NCI-H2196 (cell line): ENCODE measurements at regions not wholly inside any gene's neighbourhood (a gene's known extent, or its start where the extent isn't known, plus 50 kb on each side); places are given as distances from the start of the nearest gene placed in this dataset.

Experiments used
- DNase-seq: peaks from one replicate; lab custom pipeline; 2025; ENCODE audit not compliant: unreplicated experiment; lab: John Stamatoyannopoulos, UW

DNA sequence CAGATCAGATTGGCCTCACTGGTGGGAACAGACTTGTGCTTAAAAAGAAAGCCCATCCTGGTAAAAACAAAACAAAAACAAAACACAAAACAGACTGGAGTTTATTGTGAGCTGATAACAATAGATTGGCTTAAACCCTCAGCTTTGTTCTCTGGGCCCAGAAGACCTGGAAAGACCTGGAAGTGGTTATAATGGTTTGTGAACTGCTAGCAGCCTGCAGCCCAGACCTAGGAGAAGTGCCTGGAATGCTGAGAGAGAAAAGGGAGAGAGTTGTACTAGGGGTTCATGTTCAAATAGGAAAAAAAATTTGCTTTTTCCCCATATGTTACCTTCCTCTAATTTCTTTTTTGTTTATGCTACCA lies 396.6 kb downstream of the DMAC1 start:
- no peak for DNase-seq

- no peak for DNase-seq
Observed at GRCh38 chr9:7402334-7403027, 397.1 kb downstream of the DMAC1 start.

DNA sequence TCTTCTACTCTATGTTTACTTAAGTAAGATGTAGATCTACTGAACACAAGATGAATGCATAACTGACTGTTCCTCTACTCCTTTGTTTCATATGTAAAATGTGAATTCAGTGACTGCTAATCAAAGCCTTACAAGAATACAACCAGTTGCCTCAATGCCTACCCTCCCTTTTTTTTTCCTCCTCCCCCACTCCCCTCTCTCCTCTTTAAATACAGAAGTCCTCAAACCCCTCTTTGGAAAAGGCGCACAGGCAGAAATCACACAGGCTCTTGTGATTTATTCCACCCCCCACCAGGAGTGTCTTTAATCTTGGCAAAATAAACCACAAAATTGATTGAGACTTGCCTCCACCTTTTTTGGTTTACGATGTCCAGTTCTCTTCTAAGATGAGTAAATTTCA lies 398.5 kb downstream of the DMAC1 start:
- DNase-seq, result no peak

- no peak for DNase-seq
Observed at GRCh38 chr9:7394002-7394774, 405.4 kb downstream of the DMAC1 start.

DNA sequence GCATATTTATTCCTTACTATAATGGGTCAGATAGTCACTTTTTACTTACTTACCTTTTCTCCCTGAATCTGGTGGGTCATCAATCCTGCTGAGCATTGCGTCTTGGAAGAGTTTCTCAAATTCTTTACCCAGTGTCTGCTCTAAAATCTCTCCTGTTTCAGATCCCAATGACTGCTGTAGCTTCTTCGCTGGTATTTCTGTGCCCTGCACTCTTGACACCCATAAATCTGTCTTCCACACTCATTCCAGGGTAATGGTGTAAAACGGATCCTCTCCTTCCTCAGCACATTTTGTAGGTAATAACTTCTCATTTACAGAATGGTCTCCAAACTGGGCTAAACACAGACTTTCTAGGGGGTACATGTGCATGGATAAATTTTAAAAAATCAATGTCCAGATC lies 407.4 kb downstream of the DMAC1 start:
- no peak for DNase-seq

DNA sequence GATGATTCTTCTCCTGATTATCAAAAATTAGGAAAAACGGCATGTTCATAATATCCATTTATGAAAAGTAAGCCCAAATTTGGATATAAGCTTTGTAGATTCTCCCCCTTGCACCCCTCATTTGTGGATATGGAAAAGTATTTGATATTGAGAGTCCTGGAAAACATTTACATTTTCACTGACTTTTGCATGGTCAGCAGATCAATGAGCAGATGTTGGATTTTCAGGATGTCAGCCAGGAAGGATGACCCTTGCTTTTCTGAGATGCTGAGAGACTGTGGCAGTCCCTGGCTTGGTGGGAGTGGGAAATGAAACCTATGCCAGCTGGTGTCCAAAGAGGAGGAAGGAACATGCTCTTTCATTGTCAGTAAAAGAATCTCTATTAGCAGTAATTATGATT lies 410.8 kb downstream of the DMAC1 start:
- DNase-seq, result no peak

GRCh38 chr9:7387840-7388239 lies 411.7 kb downstream of the DMAC1 start:
- no peak for DNase-seq

GRCh38 chr9:7382304-7382703 lies 417.3 kb downstream of the DMAC1 start:
- DNase-seq, result no peak

- no peak for DNase-seq
Observed at GRCh38 chr9:7377489-7377888, 422.1 kb downstream of the DMAC1 start.

- DNase-seq, result no peak
Observed at GRCh38 chr9:7376833-7377232, 422.7 kb downstream of the DMAC1 start.

GRCh38 chr9:7376213-7376612 lies 423.4 kb downstream of the DMAC1 start:
- DNase-seq, result no peak

- DNase-seq, result peak; percentile 95
Observed at GRCh38 chr9:7375013-7375511, 424.5 kb downstream of the DMAC1 start.

DNA sequence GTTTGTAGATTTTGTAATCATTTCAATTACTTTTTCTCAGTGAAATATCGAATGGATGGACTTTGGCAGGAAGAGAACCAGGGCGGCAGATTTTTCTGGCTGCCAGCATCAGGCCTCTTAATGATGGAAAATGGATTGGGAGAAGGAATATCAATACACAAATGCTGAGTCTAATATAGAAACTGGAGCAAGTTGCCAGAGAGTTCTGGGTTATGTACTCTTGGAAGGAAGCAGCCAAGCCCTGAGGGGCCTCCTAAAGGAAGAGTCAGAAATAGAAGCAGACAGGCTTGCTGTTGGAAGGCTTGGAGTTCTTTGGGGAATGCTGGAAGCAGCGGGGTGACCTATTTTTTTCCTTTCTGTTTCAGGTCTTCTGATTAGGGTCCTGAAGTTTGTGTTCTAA lies 428.6 kb downstream of the DMAC1 start:
- no peak for DNase-seq

GRCh38 chr9:7370381-7370780 lies 429.2 kb downstream of the DMAC1 start:
- DNase-seq, result no peak

DNA sequence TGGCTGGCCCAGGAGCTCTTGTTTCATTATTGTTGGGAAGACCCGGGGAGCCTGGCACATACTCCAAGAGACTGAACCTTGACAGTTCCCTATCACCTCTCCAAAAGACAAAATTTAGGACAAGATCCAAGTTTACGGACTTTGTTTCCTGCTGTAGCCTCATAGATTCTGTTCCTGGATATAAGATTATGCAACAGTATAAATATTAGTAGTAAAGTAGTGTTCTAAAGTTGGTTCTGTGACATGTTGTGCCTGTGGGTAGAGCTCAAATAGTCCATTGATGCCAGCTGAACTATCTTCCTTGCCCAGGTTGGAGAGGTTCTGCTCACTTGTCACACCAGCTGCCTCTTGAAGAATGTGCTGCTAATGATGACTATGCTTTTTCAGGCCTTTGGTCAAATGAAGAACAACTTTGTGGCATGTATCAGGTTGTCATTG lies 430.2 kb downstream of the DMAC1 start:
- DNase-seq, result no peak

GRCh38 chr9:7368410-7369292 lies 430.9 kb downstream of the DMAC1 start:
- no peak for DNase-seq

- DNase-seq, result no peak
Observed at GRCh38 chr9:7367726-7368125, 431.9 kb downstream of the DMAC1 start.

DNA sequence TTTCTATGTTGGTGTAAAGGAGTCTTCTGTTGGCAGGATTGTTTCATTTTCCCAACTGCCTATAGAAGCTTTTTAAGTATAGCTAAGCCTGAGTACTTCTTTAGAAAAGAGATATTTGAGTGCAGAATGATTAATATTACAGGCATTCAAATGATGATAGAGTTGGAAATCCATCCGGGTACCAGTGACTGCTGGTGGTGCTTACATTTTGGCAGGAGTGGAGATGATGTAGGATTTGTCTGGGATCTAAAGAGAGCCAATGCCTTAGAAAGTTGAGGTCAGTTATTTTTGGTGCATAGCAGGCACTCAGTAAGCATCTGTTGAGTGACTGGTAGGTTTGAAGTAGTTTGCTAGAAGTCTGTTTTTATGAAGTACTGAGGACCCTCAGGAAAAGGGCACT lies 433.5 kb downstream of the DMAC1 start:
- DNase-seq, result no peak

DNA sequence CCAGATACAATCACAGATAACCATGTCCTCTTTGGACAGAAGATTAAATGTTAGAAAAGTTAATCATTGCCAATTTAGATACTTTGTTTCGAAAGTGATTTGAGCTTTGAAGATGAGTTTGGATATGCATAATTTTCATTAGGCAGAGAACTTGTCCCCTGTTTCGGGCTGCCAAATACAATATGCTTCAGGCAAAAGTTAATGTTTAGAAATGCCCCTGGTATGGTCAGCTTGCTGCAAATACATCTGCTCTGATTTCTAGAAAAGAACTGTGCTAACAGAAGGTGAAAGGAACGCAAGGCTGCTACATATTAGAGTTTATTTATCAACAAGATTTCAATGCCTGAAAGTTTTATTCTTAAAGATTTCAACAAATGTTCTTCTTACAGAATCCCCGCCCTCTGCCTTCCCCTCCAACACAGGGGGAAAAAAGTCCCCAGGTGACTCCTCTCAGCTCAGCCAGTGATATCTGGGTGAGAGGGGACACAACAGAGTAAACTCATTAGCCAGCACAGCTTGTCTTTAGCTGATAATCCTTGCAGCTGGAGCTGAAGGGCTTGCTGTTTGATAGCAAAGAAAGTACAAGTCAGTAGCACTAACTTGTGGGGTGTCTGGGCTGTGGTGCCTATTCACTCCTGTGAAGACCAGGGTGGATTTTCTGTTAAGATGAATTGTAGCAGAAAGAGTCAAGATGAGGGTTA lies 435.7 kb downstream of the DMAC1 start:
- no peak for DNase-seq

DNA sequence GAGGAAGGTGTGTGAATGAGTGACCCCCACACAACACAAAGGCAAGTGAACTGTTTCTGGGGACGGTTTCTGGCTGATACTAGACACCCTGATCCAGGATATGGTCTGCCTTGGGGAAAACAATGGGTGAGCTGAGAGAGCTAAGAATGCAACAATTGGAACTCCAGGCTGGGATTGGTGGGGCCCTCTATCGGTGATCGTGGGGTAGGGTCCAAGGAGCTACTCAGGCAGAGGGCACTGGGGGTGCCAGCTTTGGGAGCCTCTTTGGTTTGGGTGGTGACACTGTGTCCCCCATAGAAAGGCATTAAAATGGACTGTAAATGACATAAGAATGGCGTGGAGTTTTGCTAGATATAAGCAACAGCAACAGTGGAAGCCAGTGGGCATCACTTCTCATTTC lies 439.1 kb downstream of the DMAC1 start:
- DNase-seq, result no peak

- peak; percentile 22 for DNase-seq
Observed at GRCh38 chr9:7358876-7359275, 440.7 kb downstream of the DMAC1 start.
